ENCODE measurements at regions not wholly inside any gene's neighbourhood (a gene's known extent, or its start where the extent isn't known, plus 50 kb on each side); places are given as distances from the start of the nearest gene placed in this dataset.
A peak's percentile ranks its signal among the peaks of the same experiment; 100 is the strongest.

GRCh38 chr3:181567311-181568075, 144.2 kb upstream of the SOX2 start:
- Histone ChIP-seq H3K4me3 (ENCODE audit: low read depth, low read length) (no peak overlapping the region), H3K36me3 (ENCODE audit: control insufficient read depth, insufficient read depth, low read length) (no peaks in the 10 kb centered on the region), H3K27me3 (ENCODE audit: control insufficient read depth, insufficient read depth, low read length) (no peaks in the 10 kb centered on the region)
- peak; percentile 98 for DNase-seq (ENCODE audit: low read depth)
- no peak for TF ChIP-seq CTCF (IDR thresholded peaks at IDR 0.05; ENCODE audit: insufficient read depth, low read length, severe bottlenecking)
- FAIRE-seq = no peak

- FAIRE-seq = no peak
- Histone ChIP-seq H3K36me3 (ENCODE audit: control insufficient read depth, insufficient read depth, low read length) (no peaks in the 10 kb centered on the region), H3K27me3 (ENCODE audit: control insufficient read depth, insufficient read depth, low read length) (no peaks in the 10 kb centered on the region), H3K4me3 (ENCODE audit: low read depth, low read length) (no peak overlapping the region)
- DNase-seq (ENCODE audit: low read depth) = no peak
- no peak for TF ChIP-seq CTCF (IDR thresholded peaks at IDR 0.05; ENCODE audit: insufficient read depth, low read length, severe bottlenecking)
Measured at GRCh38 chr3:181565416-181565815, 146.3 kb upstream of the SOX2 start.

- H3K27me3 ChIP-seq (ENCODE audit: control insufficient read depth, insufficient read depth, low read length) = no peaks in the 10 kb centered on the region
- TF ChIP-seq CTCF (IDR thresholded peaks at IDR 0.05; ENCODE audit: insufficient read depth, low read length, severe bottlenecking) = no peak
- peak; percentile 33 for DNase-seq (ENCODE audit: low read depth)
- no peak for FAIRE-seq
- H3K4me3 ChIP-seq (ENCODE audit: low read depth, low read length) = no peak overlapping the region
- H3K36me3 ChIP-seq (ENCODE audit: control insufficient read depth, insufficient read depth, low read length) = no peaks in the 10 kb centered on the region
Measured at GRCh38 chr3:181564222-181564621, 147.5 kb upstream of the SOX2 start.

GRCh38 chr3:181561139-181562031, 150.3 kb upstream of the SOX2 start:
- FAIRE-seq (no peak), DNase-seq (ENCODE audit: low read depth) (no peak)
- no peak for TF ChIP-seq CTCF (IDR thresholded peaks at IDR 0.05; ENCODE audit: insufficient read depth, low read length, severe bottlenecking)
- Histone ChIP-seq H3K4me3 (ENCODE audit: low read depth, low read length) (no peak overlapping the region), H3K36me3 (ENCODE audit: control insufficient read depth, insufficient read depth, low read length) (no peaks in the 10 kb centered on the region), H3K27me3 (ENCODE audit: control insufficient read depth, insufficient read depth, low read length) (no peaks in the 10 kb centered on the region)

GRCh38 chr3:181558870-181559269, 152.9 kb upstream of the SOX2 start:
- H3K27me3 ChIP-seq (ENCODE audit: control insufficient read depth, insufficient read depth, low read length) = no peaks in the 10 kb centered on the region
- no peak for FAIRE-seq
- DNase-seq (ENCODE audit: low read depth) = no peak
- no peak overlapping the region for H3K4me3 ChIP-seq (ENCODE audit: low read depth, low read length)
- no peak for TF ChIP-seq CTCF (IDR thresholded peaks at IDR 0.05; ENCODE audit: insufficient read depth, low read length, severe bottlenecking)
- H3K36me3 ChIP-seq (ENCODE audit: control insufficient read depth, insufficient read depth, low read length) = no peaks in the 10 kb centered on the region

All from bronchial epithelial cell (primary cell).